A172 (cell line): ENCODE measurements at regions not wholly inside any gene's neighbourhood (a gene's known extent, or its start where the extent isn't known, plus 50 kb on each side); places are given as distances from the start of the nearest gene placed in this dataset.
"Not testable (repeated sequence)": the region's sequence is repeated elsewhere in the genome, so short reads cannot be mapped to it uniquely, and the experiment has no call there.

Source experiments
- DNase-seq: peaks from one replicate; pipeline ENCODE4 v3.0.0-alpha.2; 2015; ENCODE audit warnings: low spot score

- DNase-seq, result no peak
Observed at GRCh38 chr6:135605278-135605790, 107.8 kb upstream of the AHI1 start.

- DNase-seq, result no peak
Observed at GRCh38 chr6:135606392-135606791, 108.9 kb upstream of the AHI1 start.

- DNase-seq, result no peak
Observed at GRCh38 chr6:135608031-135608430, 110.5 kb upstream of the AHI1 start.

- DNase-seq, result not testable (repeated sequence)
Observed at GRCh38 chr6:135610192-135610591, 112.7 kb upstream of the AHI1 start.

GRCh38 chr6:135616655-135617054 lies 119.1 kb upstream of the AHI1 start:
- DNase-seq, result no peak

- DNase-seq, result no peak
Observed at GRCh38 chr6:135617222-135617621, 119.7 kb upstream of the AHI1 start.

GRCh38 chr6:135622081-135622480 lies 124.5 kb upstream of the AHI1 start:
- no peak for DNase-seq

GRCh38 chr6:135623979-135624378 lies 126.4 kb upstream of the AHI1 start:
- no peak for DNase-seq

GRCh38 chr6:135624402-135625295 lies 127.1 kb upstream of the AHI1 start:
- DNase-seq, result no peak

- DNase-seq, result not testable (repeated sequence)
Observed at GRCh38 chr6:135626001-135626400, 128.5 kb upstream of the AHI1 start.

- no peak for DNase-seq
Observed at GRCh38 chr6:135627092-135627715, 129.7 kb upstream of the AHI1 start.

GRCh38 chr6:135630789-135631376 lies 133.3 kb upstream of the AHI1 start:
- no peak for DNase-seq

- no peak for DNase-seq
Observed at GRCh38 chr6:135631821-135632220, 134.3 kb upstream of the AHI1 start.

GRCh38 chr6:135633573-135633972 lies 136.0 kb upstream of the AHI1 start:
- no peak for DNase-seq

GRCh38 chr6:135637701-135638100 lies 140.2 kb upstream of the AHI1 start:
- no peak for DNase-seq

GRCh38 chr6:135638108-135638507 lies 140.6 kb upstream of the AHI1 start:
- no peak for DNase-seq

- no peak for DNase-seq
Observed at GRCh38 chr6:135640048-135640447, 142.5 kb upstream of the AHI1 start.

- DNase-seq, result no peak
Observed at GRCh38 chr6:135640449-135641111, 143.0 kb upstream of the AHI1 start.

- no peak for DNase-seq
Observed at GRCh38 chr6:135642912-135643311, 145.4 kb upstream of the AHI1 start.

GRCh38 chr6:135644394-135644793 lies 146.9 kb upstream of the AHI1 start:
- no peak for DNase-seq

- no peak for DNase-seq
Observed at GRCh38 chr6:135647521-135647920, 150.0 kb upstream of the AHI1 start.
